GM12878 (cell line): ENCODE measurements at regions not wholly inside any gene's neighbourhood (a gene's known extent, or its start where the extent isn't known, plus 50 kb on each side); places are given as distances from the start of the nearest gene placed in this dataset.

ENCODE experiments used
- ATAC-seq: fragments of 200-7000 bp; cut with Tn5 transposase; 3 replicates; pipeline ENCODE4 v1.9.1; 2020; ENCODE audit warnings: mild to moderate bottlenecking, moderate library complexity
- BruUV-seq: library from RNA; stranded (reverse); fragments of 400-500 nt; replicated peaks from 2 replicates; lab custom pipeline; 2021; lab: Mats Ljungman, UMichigan
- CTCF ChIA-PET: fragments of 300-600 bp; sonication (Branson Sonifier 250); formaldehyde crosslinking; extraction: SDS; loops from one replicate; lab custom pipeline; 2021; ENCODE audit warnings: inconsistent platforms; lab: Yijun Ruan, JAX
- POLR2A ChIA-PET: fragments of 350-600 bp; formaldehyde crosslinking; extraction: SDS; loops from one replicate; lab custom pipeline; 2021; ENCODE audit warnings: inconsistent platforms; lab: Charles Lee
- RAD21 ChIA-PET: fragments of 300-600 bp; sonication (Branson Sonifier 250); formaldehyde crosslinking; loops from one replicate; lab custom pipeline; 2023; ENCODE audit warnings: antibody characterized with exemption; ENCODE audit not compliant: unreplicated experiment; lab: Charles Lee
- SMC1A ChIA-PET: fragments of 300-600 bp; sonication (Branson Sonifier 250); formaldehyde crosslinking; loops from one replicate; lab custom pipeline; 2023; ENCODE audit not compliant: unreplicated experiment, uncharacterized antibody; lab: Charles Lee
- DNase-seq: peaks from one replicate; pipeline ENCODE4 v3.0.0-alpha.2; 2011; ENCODE audit warnings: low read depth, low spot score
- FAIRE-seq: peaks from 3 replicates; lab custom pipeline; 2011; peaks lifted over from hg19 to GRCh38; lab: Jason Lieb, UNC
- H2AFZ ChIP-seq: 2 replicates; pipeline ENCODE4 v1.6.0; 2011; ENCODE audit warnings: low read depth, low read length, control low read depth; ENCODE audit not compliant: control insufficient read depth
- H3K27ac ChIP-seq: 2 replicates; pipeline ENCODE4 v1.5.1; 2011; ENCODE audit warnings: control low read depth; ENCODE audit not compliant: control insufficient read depth, insufficient read depth
- H3K27me3 ChIP-seq, 2 experiments: replicated peaks in 1 of 2; 2 replicates each; pipeline versions ENCODE4 v1.6.0 to v1.6.1; 2011; ENCODE audit warnings: low read length in 1 of 2; ENCODE audit not compliant: control insufficient read depth in 2 of 2, insufficient read depth in 2 of 2
- H3K36me3 ChIP-seq, 2 experiments: 2 replicates each; pipeline ENCODE4 v1.5.1; 2011; ENCODE audit warnings: low read length in 1 of 2; ENCODE audit not compliant: control insufficient read depth in 2 of 2, insufficient read depth in 2 of 2
- H3K4me1 ChIP-seq: 2 replicates; pipeline ENCODE4 v1.6.1; 2011; ENCODE audit warnings: mild to moderate bottlenecking, low read length, moderate library complexity, mixed read lengths; ENCODE audit not compliant: control insufficient read depth, insufficient read depth
- H3K4me2 ChIP-seq: 2 replicates; pipeline ENCODE4 v1.6.0; 2011; ENCODE audit warnings: control low read depth; ENCODE audit not compliant: control insufficient read depth, insufficient read depth
- H3K4me3 ChIP-seq: fragments of 200-600 bp; sonication (generic); 2 replicates; pipeline ENCODE4 v1.5.1; 2016
- H3K79me2 ChIP-seq: 2 replicates; pipeline ENCODE4 v1.6.0; 2011; ENCODE audit warnings: low read length; ENCODE audit not compliant: control insufficient read depth, insufficient read depth
- H3K9ac ChIP-seq: 2 replicates; pipeline ENCODE4 v1.8.0; 2011; ENCODE audit warnings: low read length, control low read depth, mixed read lengths; ENCODE audit not compliant: control insufficient read depth, insufficient read depth
- H3K9me3 ChIP-seq: replicated peaks from 3 replicates; pipeline ENCODE4 v1.5.1; 2011; ENCODE audit warnings: mild to moderate bottlenecking, low read length; ENCODE audit not compliant: control insufficient read depth, insufficient read depth
- H4K20me1 ChIP-seq: 2 replicates; pipeline ENCODE4 v1.6.0; 2011; ENCODE audit not compliant: control insufficient read depth, insufficient read depth
- EED ChIP-seq: sonication (generic); IDR thresholded peaks from 2 replicates; pipeline ENCODE4 v1.6.1; 2016; ENCODE audit warnings: antibody characterized with exemption, low read depth
- EP300 ChIP-seq, 2 experiments: fragments of 150-350 bp in 1 of 2; IDR thresholded peaks; 2 replicates each; pipeline ENCODE4 v1.6.1; 2011 to 2012; ENCODE audit warnings: low read depth in 2 of 2, low read length in 2 of 2, borderline replicate concordance in 1 of 2, improper control_type of control experiment in 1 of 2, inconsistent platforms in 1 of 2; ENCODE audit not compliant: control insufficient read depth in 1 of 2
- HCFC1 ChIP-seq: fragments of 150-350 bp; IDR thresholded peaks from 2 replicates; pipeline ENCODE4 v1.6.1; 2014; ENCODE audit warnings: low read length
- NBN ChIP-seq: fragments of 450-650 bp; IDR thresholded peaks from 2 replicates; pipeline ENCODE4 v1.6.1; 2016
- NR2C1 ChIP-seq: fragments of 450-650 bp; IDR thresholded peaks from 2 replicates; pipeline ENCODE4 v1.6.1; 2017; ENCODE audit warnings: antibody characterized with exemption, mild to moderate bottlenecking, moderate library complexity
- RFX5 ChIP-seq: IDR thresholded peaks from 2 replicates; pipeline ENCODE4 v1.6.1; 2011; ENCODE audit warnings: low read depth, low read length, improper control_type of control experiment
- STAT3 ChIP-seq: IDR thresholded peaks from 2 replicates; pipeline ENCODE4 v1.6.1; 2011; ENCODE audit warnings: low read depth, low read length, improper control_type of control experiment
- SUPT20H ChIP-seq: IDR thresholded peaks from 2 replicates; pipeline ENCODE4 v1.6.1; 2011; ENCODE audit warnings: low read depth, mild to moderate bottlenecking, low read length, moderate library complexity, borderline replicate concordance; ENCODE audit not compliant: control insufficient read depth
- USF1 ChIP-seq: IDR thresholded peaks from 2 replicates; pipeline ENCODE4 v1.6.1; 2011; ENCODE audit warnings: borderline replicate concordance, low read depth, mild to moderate bottlenecking, moderate library complexity, mixed read lengths, low read length; ENCODE audit not compliant: insufficient read depth; ENCODE audit errors: extremely low read length
- ZNF622 ChIP-seq: fragments of 450-650 bp; IDR thresholded peaks from 2 replicates; pipeline ENCODE4 v1.6.1; 2017; ENCODE audit warnings: mild to moderate bottlenecking, inconsistent platforms
- in situ Hi-C: fragments of 300-500 bp; cut with MboI; formaldehyde crosslinking; loops from 9 replicates; pipeline ENCODE4 v1.14.3; 2018; ENCODE audit warnings: mixed read lengths
- intact Hi-C: fragments of 100-400 bp; cut with micrococcal nuclease; formaldehyde crosslinking; loops from one replicate; pipeline ENCODE4 v1.14.2; 2022; ENCODE audit not compliant: unreplicated experiment

GRCh38 chr3:24046214-24046613 is 101.1 kb downstream of the NR1D2 start:
- Histone ChIP-seq H2AFZ (no peak overlapping the region), H3K4me3 (no peak overlapping the region), H3K9ac (no peak overlapping the region), H3K27me3 (no peaks in the 10 kb centered on the region), H3K9me3 (no peaks in the 10 kb centered on the region), H3K4me1 (no peaks in the 10 kb centered on the region), H3K4me2 (no peak overlapping the region), H3K36me3 (no peaks in the 10 kb centered on the region), H3K27ac (no peak overlapping the region), H3K79me2 (no peaks in the 10 kb centered on the region)
- POLR2A ChIA-PET, result no interaction called here
- no TSS peak for BruUV-seq
- RAD21 ChIA-PET, result no interaction called here
- in situ Hi-C loops (no loop called here), intact Hi-C loops (no loop called here)
- SMC1A ChIA-PET, result no interaction called here
- TF ChIP-seq NBN (no peak), RFX5 (no peak), EP300 (IDR thresholded peaks at IDR 0.05; ENCODE audit: borderline replicate concordance in 1 of 2, control insufficient read depth in 1 of 2, low read depth in 2 of 2, low read length in 2 of 2) (no peak), STAT3 (no peak), NR2C1 (no peak), USF1 (no peak), HCFC1 (no peak), SUPT20H (no peak), ZNF622 (no peak), EED (no peak)
- TF ChIP-seq, all 136 proteins: peak for 0
- no peak for ATAC-seq
- H4K20me1 ChIP-seq, result no peaks in the 10 kb centered on the region
- CTCF ChIA-PET, result interaction anchor here (1.0 to 1.1 kb wide), 2 partner anchors 35 to 180 kb away, joined by 3 read pairs; no protein-coding TSS in a partner anchor
- no peak for DNase-seq
- no peak for FAIRE-seq
